ENCODE measurements at regions not wholly inside any gene's neighbourhood (a gene's known extent, or its start where the extent isn't known, plus 50 kb on each side); places are given as distances from the start of the nearest gene placed in this dataset.

GRCh38 chr1:10848109-10848684 is 51.8 kb upstream of the CASZ1 start:
- no peak for DNase-seq (ENCODE audit: low read depth)

DNA sequence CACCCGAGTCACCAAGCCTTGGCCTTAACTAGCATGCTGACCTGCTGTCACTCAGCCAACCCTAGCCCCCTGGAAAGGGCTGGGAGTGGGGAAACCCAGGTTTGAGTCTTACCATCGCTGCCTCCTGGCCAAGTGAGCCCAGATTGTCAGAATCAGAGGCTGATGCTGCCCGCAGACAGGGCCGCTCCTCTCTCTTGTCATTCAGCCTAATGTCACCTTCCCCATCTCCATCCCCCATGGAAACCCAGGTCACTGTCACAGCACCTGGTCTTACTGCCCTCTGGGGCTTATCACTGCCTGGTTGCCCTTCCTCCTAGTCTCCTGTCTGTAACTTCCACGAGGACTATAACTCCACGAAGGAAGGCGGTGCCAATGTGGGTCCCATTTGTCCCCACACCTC is 53.6 kb upstream of the CASZ1 start:
- DNase-seq (ENCODE audit: low read depth) = no peak

- no peak for DNase-seq (ENCODE audit: low read depth)
Observed at GRCh38 chr1:10851024-10852013, 54.9 kb upstream of the CASZ1 start.

GRCh38 chr1:10852018-10852417 is 55.6 kb upstream of the CASZ1 start:
- DNase-seq (ENCODE audit: low read depth) = no peak

DNA sequence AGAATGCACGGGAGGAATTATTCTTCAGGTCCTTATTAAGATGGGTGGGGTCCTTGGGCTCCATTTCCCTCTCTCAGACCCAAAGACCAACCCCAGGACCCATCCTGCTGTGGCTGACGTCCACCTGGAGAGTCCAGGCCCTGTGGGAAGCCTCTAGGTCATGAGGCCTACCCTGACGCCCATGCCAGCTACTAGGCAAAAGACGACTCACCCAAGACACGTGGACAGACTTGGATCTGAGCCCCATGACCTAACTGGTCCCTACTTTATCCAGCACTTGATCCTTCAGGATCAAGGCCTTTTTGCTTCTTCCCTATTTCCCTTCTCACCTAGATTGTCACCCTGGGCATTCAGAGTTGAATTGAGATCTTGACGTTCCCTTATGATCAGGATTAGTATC is 56.0 kb upstream of the CASZ1 start:
- DNase-seq (ENCODE audit: low read depth) = no peak

- DNase-seq (ENCODE audit: low read depth) = no peak
Observed at GRCh38 chr1:10852998-10853520, 56.6 kb upstream of the CASZ1 start.

DNA sequence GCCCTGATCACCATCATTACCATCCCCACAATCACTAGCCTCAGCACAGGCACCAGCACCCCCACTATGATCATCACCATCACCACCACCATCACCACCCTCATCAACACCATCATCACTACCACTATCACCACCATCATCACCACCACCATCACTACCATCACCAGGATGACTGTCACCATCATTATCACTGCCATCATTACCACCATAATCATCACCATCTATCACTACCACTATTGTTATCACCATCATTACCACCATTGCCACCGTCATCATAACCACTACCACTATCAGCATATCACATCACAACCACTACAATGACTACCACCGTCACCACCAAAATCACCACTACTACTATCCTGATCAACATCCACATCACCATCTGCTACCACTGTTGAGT is 57.3 kb upstream of the CASZ1 start:
- no peak for DNase-seq (ENCODE audit: low read depth)

DNA sequence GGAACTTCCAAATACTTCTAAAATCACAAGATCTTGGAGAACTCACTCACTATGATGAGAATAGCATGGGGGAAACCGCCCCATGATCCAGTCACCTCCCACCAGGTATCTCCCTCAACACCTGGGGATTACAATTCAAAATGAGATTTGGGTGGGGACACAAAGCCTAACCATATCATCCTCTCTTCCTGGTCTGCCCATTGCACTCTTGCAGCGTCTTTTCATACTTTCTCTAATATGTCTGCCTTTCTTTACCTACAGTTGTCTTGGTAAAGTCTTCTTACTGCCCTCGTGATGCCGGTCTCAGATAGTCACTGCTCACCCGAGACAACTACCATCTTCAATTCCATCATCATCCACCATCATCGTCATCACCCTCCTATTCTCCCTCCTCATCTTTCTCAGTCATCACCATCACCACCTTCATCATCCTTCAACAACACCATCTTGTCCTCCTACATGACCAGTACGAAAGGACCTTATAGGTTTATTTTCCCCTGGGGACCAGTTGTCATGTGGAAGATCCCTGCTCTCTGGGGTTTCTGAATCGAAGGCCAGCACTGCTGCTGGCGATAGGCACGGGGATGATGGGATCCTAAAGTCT is 58.5 kb upstream of the CASZ1 start:
- DNase-seq (ENCODE audit: low read depth) = no peak

DNA sequence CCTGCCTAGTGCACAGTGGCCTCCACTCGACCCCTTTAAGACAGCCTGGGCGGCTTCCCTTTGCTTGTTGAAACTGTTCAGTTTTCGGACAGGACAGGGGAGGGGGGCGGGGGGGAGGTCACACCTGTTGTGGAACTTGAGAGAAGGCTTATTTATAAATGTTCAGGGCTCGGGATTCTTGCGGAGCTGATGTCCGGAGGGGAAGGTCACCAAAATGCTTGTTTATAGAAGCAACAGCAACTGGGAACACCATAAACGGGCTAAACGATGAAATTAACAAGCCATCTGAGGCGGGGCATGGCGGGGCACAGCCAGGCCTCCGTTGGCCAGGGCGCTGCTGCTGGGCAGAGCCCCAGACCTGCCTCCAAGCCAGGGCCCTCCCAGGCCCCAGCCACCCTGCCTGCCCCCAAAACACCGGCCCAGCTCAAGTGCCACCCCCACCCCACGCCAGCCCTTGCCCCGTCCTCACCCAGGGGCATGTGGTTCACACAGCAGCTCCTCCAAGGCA is 59.8 kb upstream of the CASZ1 start:
- no peak for DNase-seq (ENCODE audit: low read depth)

- DNase-seq (ENCODE audit: low read depth) = no peak
Observed at GRCh38 chr1:10856863-10857598, 60.6 kb upstream of the CASZ1 start.

DNA sequence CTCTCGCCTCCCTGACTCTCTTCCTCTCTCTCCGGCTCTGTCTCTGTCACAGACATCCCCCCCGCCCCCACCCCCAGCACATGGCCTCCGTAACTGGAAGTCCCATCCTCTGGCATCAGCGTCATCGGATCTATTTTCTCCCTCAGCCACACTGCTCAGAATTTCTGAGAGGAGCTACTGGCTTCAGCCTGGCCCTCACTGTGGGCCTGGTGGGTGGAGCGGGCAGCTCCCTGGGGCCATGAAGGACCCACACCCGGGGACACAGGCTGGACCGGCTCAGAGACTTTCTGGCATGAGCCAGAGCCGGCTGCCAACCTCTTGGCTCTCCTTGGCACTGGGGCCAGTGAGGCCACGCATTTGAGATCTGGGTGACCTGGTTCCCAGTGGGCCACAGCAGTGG is 61.2 kb upstream of the CASZ1 start:
- DNase-seq (ENCODE audit: low read depth) = no peak

DNA sequence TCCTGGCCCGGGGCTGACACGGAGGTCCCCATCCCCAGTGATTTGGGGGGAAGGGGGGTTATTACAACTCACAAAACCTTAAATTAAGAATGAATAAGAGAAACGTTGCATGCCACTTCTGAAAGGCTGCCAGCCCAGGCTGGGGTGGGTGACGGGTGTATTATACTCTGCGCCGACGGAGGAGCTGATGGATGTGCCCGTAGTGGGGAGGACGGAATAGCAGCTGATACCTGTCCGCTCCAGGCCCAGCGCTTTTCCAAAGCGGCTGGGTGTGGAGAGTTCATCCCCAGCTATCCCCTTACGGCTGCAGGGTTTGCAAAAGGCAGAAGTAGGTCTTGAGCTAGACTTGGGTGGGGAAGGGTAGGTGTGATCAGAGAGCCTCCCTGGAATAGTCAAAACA is 63.8 kb upstream of the CASZ1 start:
- no peak for DNase-seq (ENCODE audit: low read depth)

DNA sequence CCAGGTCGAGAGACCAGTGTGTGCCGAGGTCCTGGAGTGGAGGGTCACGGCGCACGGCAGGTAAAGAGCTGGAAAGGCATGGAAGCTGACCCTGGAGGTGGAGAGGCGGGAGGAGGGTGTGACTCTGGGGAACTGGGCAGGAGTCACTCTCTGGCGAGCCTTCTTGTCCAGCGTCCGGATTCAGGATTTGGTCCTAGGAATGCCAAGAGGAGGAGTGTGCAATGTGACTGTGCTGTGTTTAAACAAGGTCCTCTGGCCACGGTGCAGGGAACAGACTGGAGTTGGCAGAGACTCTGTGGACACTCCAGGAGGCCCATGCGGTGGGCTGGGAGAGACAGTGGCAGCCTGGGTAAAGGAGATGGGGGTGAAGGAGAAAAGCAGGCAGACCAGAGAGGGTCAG is 64.2 kb upstream of the CASZ1 start:
- no peak for DNase-seq (ENCODE audit: low read depth)

DNA sequence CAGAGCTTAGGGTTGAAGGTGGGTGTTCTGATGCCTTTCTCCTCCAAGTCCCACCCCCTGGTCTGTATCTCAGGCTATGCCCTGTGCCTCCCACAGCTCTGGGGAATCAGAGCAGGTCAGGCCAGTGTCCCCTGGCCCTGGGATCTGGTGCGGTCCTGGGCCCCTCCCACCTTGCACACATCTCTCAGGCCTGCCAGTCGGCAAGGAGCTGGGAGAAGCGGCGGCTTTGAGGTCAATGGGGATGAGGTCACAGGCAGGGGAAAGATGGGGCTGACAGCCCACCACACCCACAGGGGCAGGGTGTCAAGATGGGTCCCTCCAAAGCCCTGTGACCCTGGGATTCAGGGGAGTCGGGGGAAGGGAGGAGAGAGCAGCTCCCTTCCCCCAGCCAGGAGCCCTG is 65.4 kb upstream of the CASZ1 start:
- no peak for DNase-seq (ENCODE audit: low read depth)

- no peak for DNase-seq (ENCODE audit: low read depth)
Observed at GRCh38 chr1:10862743-10863335, 66.4 kb upstream of the CASZ1 start.

GRCh38 chr1:10863886-10864285 is 67.4 kb upstream of the CASZ1 start:
- DNase-seq (ENCODE audit: low read depth) = no peak

DNA sequence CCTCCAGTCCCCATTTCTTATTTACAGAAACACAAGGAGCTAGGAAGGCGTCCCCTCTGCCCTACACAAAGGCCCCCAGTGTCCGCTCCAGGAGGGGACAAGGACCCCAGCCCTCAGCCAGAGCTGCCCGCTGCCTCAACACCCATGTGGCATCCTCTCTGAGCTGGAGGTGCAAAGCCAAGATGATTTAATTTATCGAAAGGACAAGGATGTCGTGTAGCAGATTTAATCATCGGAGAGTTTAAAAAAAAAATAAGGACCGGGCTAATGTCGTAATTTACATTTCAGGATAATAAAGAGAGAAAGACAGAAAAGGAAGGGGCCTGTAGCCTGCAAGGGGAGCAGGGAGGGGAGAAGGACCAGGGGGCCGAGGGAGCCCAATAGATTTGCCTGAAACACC is 68.3 kb upstream of the CASZ1 start:
- DNase-seq (ENCODE audit: low read depth) = no peak

- no peak for DNase-seq (ENCODE audit: low read depth)
Observed at GRCh38 chr1:10865518-10866320, 69.3 kb upstream of the CASZ1 start.

DNA sequence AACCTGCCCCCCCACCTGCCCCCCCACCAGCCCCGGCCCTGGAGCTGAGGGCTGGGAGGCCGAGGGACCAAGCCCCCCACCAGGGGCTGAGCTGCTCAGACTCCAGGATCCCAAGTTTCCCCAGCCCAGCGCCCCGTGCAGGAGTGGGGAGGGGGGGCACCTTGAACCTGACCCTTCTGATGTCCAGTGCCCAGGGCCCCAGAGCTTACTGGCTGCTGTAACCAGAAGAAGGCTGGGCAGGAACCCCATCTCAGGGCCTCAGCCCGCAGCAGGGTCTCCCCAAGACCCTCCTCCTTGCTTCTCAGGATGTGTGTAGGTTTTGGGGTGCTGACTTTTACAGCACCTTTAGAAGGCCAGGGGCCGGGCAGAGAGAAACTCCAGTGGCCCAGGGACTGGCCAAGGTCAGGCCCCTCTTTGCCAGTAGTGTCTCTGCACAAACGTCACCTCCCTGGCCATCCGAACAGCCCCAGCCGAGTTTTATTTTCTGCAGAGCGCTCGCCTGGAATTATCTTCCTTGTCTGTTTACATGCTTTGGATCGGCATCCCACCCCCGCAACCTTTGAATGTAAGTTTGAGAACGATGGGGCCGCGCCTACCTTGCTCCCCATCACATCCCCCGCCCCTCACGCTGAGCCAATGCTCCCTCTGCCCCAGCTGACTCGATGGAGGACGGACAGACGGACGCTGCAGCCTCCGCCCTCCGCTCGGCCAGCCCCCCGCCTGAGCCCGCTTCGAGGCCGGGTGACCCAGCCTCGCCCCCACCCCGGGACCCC is 70.1 kb upstream of the CASZ1 start:
- peak; percentile 7 for DNase-seq (ENCODE audit: low read depth)

Data from T follicular helper cell (primary cell).